PFSK-1 (cell line): ENCODE measurements at regions not wholly inside any gene's neighbourhood (a gene's known extent, or its start where the extent isn't known, plus 50 kb on each side); places are given as distances from the start of the nearest gene placed in this dataset.

Source experiments
- FOXP2 ChIP-seq: optimal IDR thresholded peaks from 2 replicates; pipeline ENCODE3; 2011; ENCODE audit warnings: borderline replicate concordance, control low read depth, inconsistent platforms; ENCODE audit not compliant: insufficient read depth; ENCODE audit errors: extremely low read length, extremely low read depth
- POLR2AphosphoS5 ChIP-seq: IDR thresholded peaks from 2 replicates; pipeline ENCODE4 v1.6.1; 2012; ENCODE audit warnings: low read depth, mild to moderate bottlenecking, control low read depth, low read length, moderate library complexity
- REST ChIP-seq, 2 experiments: IDR thresholded peaks; 2 replicates each; pipeline versions ENCODE4 v1.6.1 to v1.8.0; 2011 to 2012; ENCODE audit warnings: low read depth in 2 of 2, low read length in 2 of 2, control low read depth in 1 of 2, inconsistent platforms in 1 of 2, mild to moderate bottlenecking in 1 of 2, moderate library complexity in 1 of 2; ENCODE audit not compliant: insufficient read depth in 1 of 2
- SIN3A ChIP-seq: IDR thresholded peaks from 2 replicates; pipeline ENCODE4 v1.6.1; 2012; ENCODE audit warnings: mild to moderate bottlenecking, low read length, moderate library complexity, borderline replicate concordance; ENCODE audit not compliant: insufficient read depth
- TAF1 ChIP-seq: IDR thresholded peaks from 2 replicates; pipeline ENCODE4 v1.6.1; 2012; ENCODE audit warnings: low read length, control low read depth, borderline replicate concordance; ENCODE audit not compliant: insufficient read depth

- TF ChIP-seq REST (IDR thresholded peaks at IDR 0.05; ENCODE audit: insufficient read depth in 1 of 2, low read depth in 2 of 2, low read length in 2 of 2): no peak
- TF ChIP-seq FOXP2: no peak
- no peak for TF ChIP-seq SIN3A
- no peak for TF ChIP-seq POLR2AphosphoS5
- no peak for TF ChIP-seq TAF1
These were observed 104.9 kb upstream of the KCND2 start for GRCh38 chr7:120168066-120168465.

- TF ChIP-seq POLR2AphosphoS5 (no peak), TAF1 (no peak), FOXP2 (no peak), REST (IDR thresholded peaks at IDR 0.05; ENCODE audit: insufficient read depth in 1 of 2, low read depth in 2 of 2, low read length in 2 of 2) (no peak), SIN3A (no peak)
These were observed 102.8 kb upstream of the KCND2 start for GRCh38 chr7:120169996-120170783.

GRCh38 chr7:120170834-120171233, 102.1 kb upstream of the KCND2 start:
- TF ChIP-seq SIN3A: no peak

- TF ChIP-seq SIN3A (no peak), POLR2AphosphoS5 (no peak), TAF1 (no peak), FOXP2 (no peak), REST (IDR thresholded peaks at IDR 0.05; ENCODE audit: insufficient read depth in 1 of 2, low read depth in 2 of 2, low read length in 2 of 2) (no peak)
These were observed 101.6 kb upstream of the KCND2 start for GRCh38 chr7:120171406-120171805.

GRCh38 chr7:120180221-120180620, 92.8 kb upstream of the KCND2 start:
- TF ChIP-seq POLR2AphosphoS5 (no peak), REST (IDR thresholded peaks at IDR 0.05; ENCODE audit: insufficient read depth in 1 of 2, low read depth in 2 of 2, low read length in 2 of 2) (no peak), SIN3A (no peak), FOXP2 (no peak), TAF1 (no peak)
